ENCODE measurements at regions not wholly inside any gene's neighbourhood (a gene's known extent, or its start where the extent isn't known, plus 50 kb on each side); places are given as distances from the start of the nearest gene placed in this dataset.

- ChIA-PET CTCF (no interaction called here), POLR2A (no interaction called here), RAD21 (ENCODE audit: unreplicated experiment) (no interaction called here), SMC1A (ENCODE audit: uncharacterized antibody, unreplicated experiment) (no interaction called here)
- Histone ChIP-seq H2AFZ (ENCODE audit: control insufficient read depth, low read depth, low read length) (no peak overlapping the region), H3K27me3 (replicated peaks in 1 of 2; ENCODE audit: control insufficient read depth in 2 of 2, insufficient read depth in 2 of 2, low read length in 1 of 2) (no peaks in the 10 kb centered on the region), H3K4me1 (ENCODE audit: control insufficient read depth, insufficient read depth, low read length) (no peaks in the 10 kb centered on the region), H3K4me2 (ENCODE audit: control insufficient read depth, insufficient read depth) (no peak overlapping the region), H3K4me3 (no peak overlapping the region), H3K27ac (ENCODE audit: control insufficient read depth, insufficient read depth) (no peak overlapping the region), H3K9ac (ENCODE audit: control insufficient read depth, insufficient read depth, low read length) (no peak overlapping the region), H4K20me1 (ENCODE audit: control insufficient read depth, insufficient read depth) (no peaks in the 10 kb centered on the region), H3K9me3 (replicated peaks; ENCODE audit: control insufficient read depth, insufficient read depth, low read length) (no peaks in the 10 kb centered on the region), H3K79me2 (ENCODE audit: control insufficient read depth, insufficient read depth, low read length) (no peaks in the 10 kb centered on the region), H3K36me3 (ENCODE audit: control insufficient read depth in 2 of 2, insufficient read depth in 2 of 2, low read length in 1 of 2) (no peaks in the 10 kb centered on the region)
- no TSS peak for BruUV-seq (replicated peaks)
- WGBS (ENCODE audit: insufficient coverage, insufficient replicate concordance, low lambda C conversion rate, missing lambda C conversion rate), result 2% methylated on average over 4 of the region's 4 CpGs
- DNase-seq (ENCODE audit: low read depth, low spot score), result no peak
- no peak for FAIRE-seq
- intact Hi-C loops (cut with micrococcal nuclease; ENCODE audit: unreplicated experiment) (no loop called here), in situ Hi-C loops (cut with MboI) (no loop called here)
- no peak for ATAC-seq
- TF ChIP-seq TAF1 (IDR thresholded peaks at IDR 0.05; ENCODE audit: borderline replicate concordance, low read depth, low read length), result no peak
- TF ChIP-seq, protein P1, sequence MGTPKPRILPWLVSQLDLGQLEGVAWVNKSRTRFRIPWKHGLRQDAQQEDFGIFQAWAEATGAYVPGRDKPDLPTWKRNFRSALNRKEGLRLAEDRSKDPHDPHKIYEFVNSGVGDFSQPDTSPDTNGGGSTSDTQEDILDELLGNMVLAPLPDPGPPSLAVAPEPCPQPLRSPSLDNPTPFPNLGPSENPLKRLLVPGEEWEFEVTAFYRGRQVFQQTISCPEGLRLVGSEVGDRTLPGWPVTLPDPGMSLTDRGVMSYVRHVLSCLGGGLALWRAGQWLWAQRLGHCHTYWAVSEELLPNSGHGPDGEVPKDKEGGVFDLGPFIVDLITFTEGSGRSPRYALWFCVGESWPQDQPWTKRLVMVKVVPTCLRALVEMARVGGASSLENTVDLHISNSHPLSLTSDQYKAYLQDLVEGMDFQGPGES (IDR thresholded peaks at IDR 0.05), result no peak
- no peak for TF ChIP-seq HSF1 (IDR thresholded peaks at IDR 0.05; ENCODE audit: low read depth, low read length)
- no peak for TF ChIP-seq HDAC2 (IDR thresholded peaks at IDR 0.05)
- TF ChIP-seq SP1 (IDR thresholded peaks at IDR 0.05; ENCODE audit: low read depth, low read length), result no peak
- no peak for TF ChIP-seq CTCF (IDR thresholded peaks at IDR 0.05 in 2 of 3, conservative IDR thresholded peaks at IDR 0.05 in 1 of 3; ENCODE audit: control insufficient read depth in 2 of 3, extremely low read depth in 1 of 3, insufficient read depth in 1 of 3, low read depth in 3 of 3, low read length in 3 of 3)
- TF ChIP-seq ZSCAN29 (IDR thresholded peaks at IDR 0.05), result no peak
- no peak for TF ChIP-seq MTA2 (IDR thresholded peaks at IDR 0.05; ENCODE audit: low read depth)
- TF ChIP-seq NKRF (conservative IDR thresholded peaks at IDR 0.05), result no peak
- no peak for TF ChIP-seq CREM (IDR thresholded peaks at IDR 0.05; ENCODE audit: low read depth)
- TF ChIP-seq EZH2 (IDR thresholded peaks at IDR 0.05; ENCODE audit: borderline replicate concordance, control insufficient read depth, low read depth, low read length), result no peak
- TF ChIP-seq ZNF592 (IDR thresholded peaks at IDR 0.05), result no peak
- no peak for TF ChIP-seq FOS (IDR thresholded peaks at IDR 0.05; ENCODE audit: borderline replicate concordance, extremely low read depth, insufficient read length)
- TF ChIP-seq RCOR1 (conservative IDR thresholded peaks at IDR 0.05; ENCODE audit: low read depth, low read length), result no peak
Observed at GRCh38 chr5:174524351-174524750, 200.0 kb upstream of the MSX2 start.

All from GM12878 (cell line).